ENCODE measurements at regions not wholly inside any gene's neighbourhood (a gene's known extent, or its start where the extent isn't known, plus 50 kb on each side); places are given as distances from the start of the nearest gene placed in this dataset.

GRCh38 chr1:106254748-106255147, 801.7 kb upstream of the PRMT6 start:
- TF ChIP-seq CTCF (IDR thresholded peaks at IDR 0.05 in 4 of 5, conservative IDR thresholded peaks at IDR 0.05 in 1 of 5), result no peak
- no peak for TF ChIP-seq POLR2A (IDR thresholded peaks at IDR 0.05)
